ENCODE measurements at regions not wholly inside any gene's neighbourhood (a gene's known extent, or its start where the extent isn't known, plus 50 kb on each side); places are given as distances from the start of the nearest gene placed in this dataset.

DNA sequence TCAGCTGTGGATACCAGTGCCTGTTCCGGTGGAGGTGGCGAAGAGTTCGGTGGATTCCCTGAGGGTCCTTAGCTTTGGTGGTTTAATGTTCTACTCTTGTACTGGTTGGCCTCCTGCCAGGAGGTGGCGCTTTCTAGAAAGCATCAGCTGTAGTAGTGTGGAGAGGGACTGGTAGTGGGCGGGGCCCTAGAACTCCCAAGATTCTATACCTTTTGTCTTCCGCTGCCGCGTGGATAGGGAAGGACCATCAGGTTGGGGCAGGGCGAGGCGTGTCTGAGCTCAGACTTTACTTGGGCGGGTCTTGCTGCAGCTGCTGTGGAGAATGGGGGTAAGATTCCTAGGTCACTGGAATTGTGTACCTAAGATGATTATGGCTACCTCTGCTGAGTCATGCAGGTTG lies 390.3 kb downstream of the FAM47A start:
- intact Hi-C loops (cut with DNase I) = no loop called here
- DNase-seq = no peak

DNA sequence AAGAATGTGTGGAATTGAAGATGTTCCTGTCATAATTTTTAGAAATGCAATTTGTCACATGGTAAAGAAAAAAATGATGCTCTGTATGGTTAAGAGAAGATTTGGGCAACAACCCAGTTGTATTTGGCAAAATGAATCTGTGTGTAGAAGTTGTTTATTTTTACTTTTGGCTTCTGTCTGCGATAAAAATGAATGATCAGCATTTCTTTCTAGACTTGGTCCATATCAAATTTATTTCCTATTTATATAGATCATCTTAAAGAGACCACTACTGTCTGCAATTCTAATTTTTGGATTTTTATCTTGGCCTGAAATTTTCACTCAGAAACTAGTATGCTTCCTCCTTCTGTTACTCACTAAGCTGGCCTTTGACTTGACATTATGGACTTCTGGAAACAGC lies 396.9 kb downstream of the FAM47A start:
- no peak for DNase-seq
- intact Hi-C loops (cut with DNase I) = no loop called here

DNA sequence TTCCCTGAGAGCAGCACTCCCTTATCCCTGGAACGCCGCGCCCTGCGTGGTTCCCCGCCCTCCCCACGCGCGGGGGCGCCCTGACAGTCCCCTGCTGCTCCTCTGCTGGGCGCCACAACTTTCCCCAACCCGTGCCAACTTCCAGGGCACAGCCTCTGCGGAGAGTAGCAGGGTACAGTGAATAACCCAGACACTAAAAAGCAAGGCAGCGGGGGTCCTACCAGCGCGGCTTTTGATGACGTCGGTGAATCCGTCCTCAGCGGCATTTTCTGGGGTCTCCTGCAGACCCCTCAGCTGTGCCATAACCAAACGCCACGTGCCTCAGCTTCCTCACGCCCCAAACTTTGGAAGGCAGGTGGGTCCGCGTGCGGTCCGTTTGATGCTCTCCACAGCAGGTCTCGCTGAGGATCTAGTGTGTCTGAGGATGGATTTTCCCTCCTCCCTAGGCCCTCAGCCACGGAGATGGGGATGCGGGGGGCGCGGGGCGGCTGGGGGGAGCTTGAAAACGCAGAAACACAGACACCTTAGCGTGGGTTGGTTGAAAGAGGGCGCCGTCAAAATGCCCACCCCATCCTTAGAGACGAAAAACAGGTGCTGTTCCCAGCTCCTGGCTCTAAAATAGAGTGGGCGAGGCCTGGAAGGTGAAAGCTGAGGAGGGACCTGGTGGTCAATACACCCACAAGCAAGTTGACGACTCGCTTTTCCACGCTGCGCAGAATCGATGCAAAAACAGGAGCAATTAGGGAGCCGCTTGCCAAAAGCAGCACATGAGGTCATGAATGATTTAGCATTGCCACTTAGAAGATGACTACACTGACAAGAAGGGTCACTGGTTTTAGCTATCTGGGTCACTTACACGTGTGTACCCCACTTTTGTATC lies 405.6 kb downstream of the FAM47A start:
- intact Hi-C loops (cut with DNase I) = no loop called here
- DNase-seq = peak in 15 of 42 donors; percentile 4 to 44 (median 17)

DNA sequence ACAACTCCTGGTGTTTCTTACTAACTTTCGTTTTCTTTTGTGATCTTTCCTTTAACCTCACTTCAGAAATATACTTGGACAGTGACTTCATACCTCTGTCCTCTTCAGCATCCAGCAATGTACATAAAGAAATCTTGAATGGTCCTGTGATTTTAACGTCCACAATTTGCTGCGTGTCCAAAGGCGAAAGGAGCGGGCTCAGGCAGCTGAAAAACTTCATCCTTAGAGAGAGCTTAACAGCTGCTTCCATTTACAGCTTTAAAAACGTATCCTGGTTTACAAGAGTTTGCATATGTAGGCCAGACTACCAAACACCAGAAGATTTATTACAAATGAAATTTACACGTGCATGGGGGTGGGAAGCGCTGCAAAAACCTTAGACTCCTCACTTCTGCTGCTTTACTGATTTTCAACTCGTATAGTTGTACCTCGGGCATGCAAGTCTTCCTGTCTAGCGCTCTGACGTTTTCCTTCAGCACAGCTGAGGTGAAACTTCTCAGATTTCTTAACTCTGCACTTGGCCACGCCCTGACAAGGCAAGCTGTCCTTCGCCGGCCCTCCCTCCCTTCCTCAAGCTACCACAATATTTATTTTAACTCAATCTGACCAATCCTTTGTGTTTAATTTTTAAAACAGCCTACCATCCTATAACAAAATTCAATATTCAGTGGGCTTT lies 406.4 kb downstream of the FAM47A start:
- DNase-seq = no peak
- intact Hi-C loops (cut with DNase I) = no loop called here

DNA sequence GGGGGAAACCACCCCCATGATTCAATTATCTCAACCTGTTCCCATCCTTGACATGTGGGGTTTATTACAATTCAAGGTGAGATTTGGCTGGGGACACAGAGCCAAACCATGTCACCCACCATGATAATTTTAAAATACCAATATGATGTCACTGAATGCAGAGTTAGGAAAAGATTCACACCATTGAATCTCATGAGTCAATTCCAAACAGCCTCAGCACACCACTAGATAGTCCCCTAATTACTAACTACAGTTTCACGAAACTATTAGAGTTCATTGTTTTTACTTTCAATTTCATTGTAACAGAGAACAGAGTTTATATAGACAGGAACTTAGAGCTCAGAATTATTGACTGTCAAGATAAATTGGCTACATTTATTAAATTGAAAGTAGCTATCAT lies 410.2 kb downstream of the FAM47A start:
- intact Hi-C loops (cut with DNase I) = no loop called here

DNA sequence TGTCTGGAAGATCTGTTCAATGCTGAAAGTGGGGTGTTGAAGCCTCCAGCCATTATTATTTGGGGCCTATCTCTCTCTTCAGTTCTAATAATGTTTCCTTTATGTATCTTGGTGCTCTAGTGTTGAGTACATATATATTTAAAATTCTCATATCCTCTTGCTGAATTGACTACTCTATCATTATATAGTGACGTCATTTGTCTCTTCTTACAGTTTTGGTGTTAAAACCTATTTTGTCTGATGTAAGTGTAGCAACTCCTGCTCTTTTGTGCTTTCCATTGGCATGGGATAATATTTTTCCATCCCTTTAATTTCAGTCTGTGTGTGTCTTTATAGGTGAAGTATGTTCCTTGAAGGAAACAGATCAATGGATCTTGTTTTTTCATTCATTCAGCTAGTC lies 446.0 kb downstream of the FAM47A start:
- intact Hi-C loops (cut with DNase I) = no loop called here
- no peak for DNase-seq

More for the DNA sequence above, 410.2 kb downstream of the FAM47A start:
- DNase-seq = no peak
